Heart right ventricle (tissue), 16 donors: ENCODE measurements at regions not wholly inside any gene's neighbourhood (a gene's known extent, or its start where the extent isn't known, plus 50 kb on each side); places are given as distances from the start of the nearest gene placed in this dataset.
A peak's percentile ranks its signal among the peaks of the same experiment; 100 is the strongest.

Source experiments
- ATAC-seq, 8 donors: fragments of 200-7000 bp; cut with Tn5 transposase; one replicate each; pipeline ENCODE4 v1.9.1; 2020; ENCODE audit warnings: mild to moderate bottlenecking in 8 of 8, moderate library complexity in 8 of 8, moderate number of reproducible peaks in 1 of 8
- DNase-seq, 2 donors: peaks; one replicate each; pipeline ENCODE4 v3.0.0-alpha.2; 2020
- H3K27ac ChIP-seq, 10 donors: fragments of 200-600 bp; sonication (generic) in 2 of 10; one replicate each; pipeline versions ENCODE4 v1.5.0 to v1.8.0; 2020 to 2022; ENCODE audit warnings: mild to moderate bottlenecking in 3 of 10
- H3K27me3 ChIP-seq, 7 donors: fragments of 200-600 bp; one replicate each; pipeline ENCODE4 v1.8.0; 2021 to 2022; ENCODE audit warnings: mild to moderate bottlenecking in 2 of 7
- H3K36me3 ChIP-seq, 9 donors: fragments of 200-600 bp; sonication (generic) in 1 of 9; one replicate each; pipeline versions ENCODE4 v1.5.0 to v1.8.0; 2020 to 2022; ENCODE audit warnings: mild to moderate bottlenecking in 2 of 9
- H3K4me1 ChIP-seq, 9 donors: fragments of 200-600 bp; sonication (generic) in 1 of 9; one replicate each; pipeline versions ENCODE4 v1.5.0 to v1.8.0; 2020 to 2022; ENCODE audit warnings: mild to moderate bottlenecking in 4 of 9
- H3K4me3 ChIP-seq, 10 donors: fragments of 200-600 bp; sonication (generic) in 2 of 10; one replicate each; pipeline versions ENCODE4 v1.5.0 to v1.8.0; 2020 to 2022; ENCODE audit warnings: mild to moderate bottlenecking in 7 of 10, moderate library complexity in 2 of 10
- H3K9me3 ChIP-seq, 11 donors: fragments of 200-600 bp in 10 of 11; sonication (generic) in 2 of 11; one replicate each; pipeline versions ENCODE4 v1.5.0 to v1.8.0; 2013 to 2022; ENCODE audit warnings: mild to moderate bottlenecking in 2 of 11, control low read depth in 1 of 11, moderate library complexity in 1 of 11
- CTCF ChIP-seq, 9 donors: fragments of 200-600 bp; sonication (generic) in 2 of 9; IDR thresholded peaks; one replicate each; pipeline versions ENCODE4 v1.5.0 to v1.8.0; 2021 to 2022; ENCODE audit warnings: antibody characterized with exemption in 9 of 9, mild to moderate bottlenecking in 5 of 9, moderate library complexity in 1 of 9
- WGBS, 2 donors: extraction: QIAGEN DNeasy Blood & Tissue Kit; methylation state at CpG; one replicate each; pipeline ENCODE4 v1.1.7; 2013; ENCODE audit warnings: inconsistent platforms in 1 of 2; 5-methylcytosine and 5-hydroxymethylcytosine counted together
- intact Hi-C, 10 donors: fragments of 100-400 bp; cut with DNase I; formaldehyde crosslinking; loops; one replicate each; pipeline versions ENCODE4 v1.11.1 to v1.14.2; 2022
- donor health status: Arrhythmogenic right ventricular cardiomyopathy.
- donor health status: ischemic (EF 13 %, LVEDD 7.1; RV severe dilation, severe dysfunction).
- donor health status: healthy with polysubstance abuse.
- donor health status: DM: no; HTN: yes; CAD: no.
- donor health status: DM: no; HTN: no; CAD: no.
- donor health status: ischemic (EF 25% LVEDD 6.9; RV normal size, moderate dysfunction).
- donor health status: ischemic (EF 25% LVEDD 5.7; RV mildly dilated, moderate dysfunction).
- donor health status: healthy.
- donor health status: DM: yes; HTN: yes; CAD: no.
- donor health status: Ischemic cardiomyopathy.
- donor health status: ischemic (EF 35%, LVEDD 5.7; RV mildly dilated, moderate dysfunction).
- donor health status: nonischemic (EF 11% LVEDD 7.7; RV severe dilation, severe dysfunction).
- donor health status: DM: yes; HTN: yes; CAD: no.
- donor health status: PGD.
- donor health status: ischemic (EF 29% LVEDD 5.4; RV normal size, mild dysfunction).
- donor health status: nonischemic (EF 23%, LVEDD 6.1; RV moderate dilation, normal function).

GRCh38 chr12:72828662-72829324 lies 556.6 kb downstream of the TRHDE start:
- DNase-seq (no peak), ATAC-seq (no peak)
- intact Hi-C loops: no loop called here
- Histone ChIP-seq H3K4me1 (no peaks in the 10 kb centered on the region), H3K9me3 (peaks cover 0 to 10% (median 0%) of the 10 kb centered on the region in 11 donors), H3K27me3 (no peaks in the 10 kb centered on the region), H3K27ac (no peak overlapping the region), H3K36me3 (no peaks in the 10 kb centered on the region), H3K4me3 (no peak overlapping the region)
- TF ChIP-seq CTCF (IDR thresholded peaks at IDR 0.05): no peak
- WGBS, 2 donors: 83% methylated on average over 2 of the region's 2 CpGs

GRCh38 chr12:72829838-72830237 lies 557.7 kb downstream of the TRHDE start:
- H3K36me3 ChIP-seq: no peaks in the 10 kb centered on the region
- no peak for TF ChIP-seq CTCF (IDR thresholded peaks at IDR 0.05)

GRCh38 chr12:72832024-72832423 lies 559.9 kb downstream of the TRHDE start:
- WGBS, 2 donors: 42 to 56% methylated on average over 4 of the region's 4 CpGs
- intact Hi-C loops: no loop called here
- H3K9me3 ChIP-seq: peaks cover 0 to 6% (median 0%) of the 10 kb centered on the region in 11 donors
- no peaks in the 10 kb centered on the region for H3K4me1 ChIP-seq
- TF ChIP-seq CTCF (IDR thresholded peaks at IDR 0.05): no peak
- no peaks in the 10 kb centered on the region for H3K27me3 ChIP-seq
- DNase-seq: peak in 1 of 2 donors; percentile 10
- H3K4me3 ChIP-seq: no peak overlapping the region
- no peak overlapping the region for H3K27ac ChIP-seq
- ATAC-seq: peak in 5 of 8 donors; percentile 17 to 61 (median 35)
- H3K36me3 ChIP-seq: no peaks in the 10 kb centered on the region

More at GRCh38 chr12:72829838-72830237, 557.7 kb downstream of the TRHDE start:
- H3K27ac ChIP-seq: no peak overlapping the region
- intact Hi-C loops: no loop called here
- DNase-seq: no peak
- WGBS, 2 donors: 61 to 75% methylated on average over 1 of the region's 1 CpG
- no peak overlapping the region for H3K4me3 ChIP-seq
- H3K4me1 ChIP-seq: no peaks in the 10 kb centered on the region
- no peaks in the 10 kb centered on the region for H3K27me3 ChIP-seq
- ATAC-seq: no peak
- H3K9me3 ChIP-seq: peaks cover 0 to 6% (median 0%) of the 10 kb centered on the region in 11 donors

GRCh38 chr12:72836194-72836593 lies 564.0 kb downstream of the TRHDE start:
- H3K27ac ChIP-seq: no peak overlapping the region
- peaks cover 0 to 3% (median 0%) of the 10 kb centered on the region in 7 donors for H3K27me3 ChIP-seq
- ATAC-seq: no peak
- peaks cover 0 to 10% (median 0%) of the 10 kb centered on the region in 11 donors for H3K9me3 ChIP-seq
- no peaks in the 10 kb centered on the region for H3K36me3 ChIP-seq
- H3K4me3 ChIP-seq: no peak overlapping the region
- H3K4me1 ChIP-seq: no peaks in the 10 kb centered on the region
- intact Hi-C loops: no loop called here
- TF ChIP-seq CTCF (IDR thresholded peaks at IDR 0.05): no peak
- no peak for DNase-seq
